Pancreas (tissue), 10 donors: ENCODE measurements at regions not wholly inside any gene's neighbourhood (a gene's known extent, or its start where the extent isn't known, plus 50 kb on each side); places are given as distances from the start of the nearest gene placed in this dataset.

Experiments
- ATAC-seq, 4 donors: fragments of 200-7000 bp; cut with Tn5 transposase; one replicate each; pipeline versions ENCODE4 v1.8.0 to v1.9.1; 2020; ENCODE audit warnings: mild to moderate bottlenecking in 4 of 4, moderate library complexity in 4 of 4
- DNase-seq, 6 donors: peaks; one replicate each; pipeline ENCODE4 v3.0.0-alpha.2; 2020
- FAIRE-seq: peaks from 2 replicates; lab custom pipeline; 2012; peaks lifted over from hg19 to GRCh38; lab: Jason Lieb, UNC
- H3K27ac ChIP-seq, 4 donors: fragments of 200-600 bp; sonication (generic); 1 replicate in 3 of 4; 2 replicates in 1 of 4; pipeline versions ENCODE4 v1.5.0 to v1.8.0; 2020
- H3K27me3 ChIP-seq, 4 donors: fragments of 200-600 bp; one replicate each; pipeline ENCODE4 v1.8.0; 2021
- H3K36me3 ChIP-seq, 3 donors: fragments of 200-600 bp; sonication (generic) in 1 of 3; one replicate each; pipeline versions ENCODE4 v1.5.0 to v1.8.0; 2020 to 2021
- H3K4me1 ChIP-seq, 3 donors: fragments of 200-600 bp; one replicate each; pipeline ENCODE4 v1.8.0; 2021
- H3K4me3 ChIP-seq, 4 donors: fragments of 200-600 bp; sonication (generic) in 2 of 4; one replicate each; pipeline versions ENCODE4 v1.5.0 to v1.8.0; 2020 to 2021
- H3K9me3 ChIP-seq, 4 donors: fragments of 200-600 bp; one replicate each; pipeline ENCODE4 v1.8.0; 2021
- WGBS, 2 donors: extraction: QIAGEN DNeasy Blood & Tissue Kit; methylation state at CpG; one replicate each; pipeline ENCODE4 v1.1.7; 2013; 5-methylcytosine and 5-hydroxymethylcytosine counted together
- intact Hi-C, 3 donors: fragments of 100-400 bp; cut with DNase I; formaldehyde crosslinking; loops; one replicate each; pipeline versions ENCODE4 v1.11.1 to v1.14.2; 2022
- TF ChIP-seq, protein P1 (sequence below), 4 donors: fragments of 200-600 bp; sonication (generic) in 3 of 4; IDR thresholded peaks; one replicate each; pipeline versions ENCODE4 v1.5.0 to v1.8.0; 2021; ENCODE audit warnings: antibody characterized with exemption in 4 of 4
- donor health status: healthy with polysubstance abuse.
- donor health status: DM: no; HTN: no; CAD: no; lungs with moderate emphysema.
- donor health status: DM: no; HTN: no; CAD: no.
- donor health status: control.
- donor health status: control.
- donor health status: Bipolar disorder and iron deficiency.
- donor health status: DM: yes; HTN: yes; CAD: no.
- donor health status: DM: no; HTN: no; CAD: no.
- donor health status: DM: no; HTN: no; CAD: no.
- donor health status: DM: yes; HTN: yes; CAD: no.

GRCh38 chr6:137320271-137320670 is 101.1 kb upstream of the IFNGR1 start:
- FAIRE-seq (no peak), ATAC-seq (no peak), DNase-seq (no peak)
- no peaks in the 10 kb centered on the region for H3K9me3 ChIP-seq
- intact Hi-C loops, result loop anchor here in 1 of 3 donors (10.0 kb wide), 1 partner anchor 225 kb away; no protein-coding TSS in a partner anchor
- WGBS, 2 donors, result 72 to 82% methylated on average over 9 of the region's 9 CpGs
- TF ChIP-seq, protein P1, sequence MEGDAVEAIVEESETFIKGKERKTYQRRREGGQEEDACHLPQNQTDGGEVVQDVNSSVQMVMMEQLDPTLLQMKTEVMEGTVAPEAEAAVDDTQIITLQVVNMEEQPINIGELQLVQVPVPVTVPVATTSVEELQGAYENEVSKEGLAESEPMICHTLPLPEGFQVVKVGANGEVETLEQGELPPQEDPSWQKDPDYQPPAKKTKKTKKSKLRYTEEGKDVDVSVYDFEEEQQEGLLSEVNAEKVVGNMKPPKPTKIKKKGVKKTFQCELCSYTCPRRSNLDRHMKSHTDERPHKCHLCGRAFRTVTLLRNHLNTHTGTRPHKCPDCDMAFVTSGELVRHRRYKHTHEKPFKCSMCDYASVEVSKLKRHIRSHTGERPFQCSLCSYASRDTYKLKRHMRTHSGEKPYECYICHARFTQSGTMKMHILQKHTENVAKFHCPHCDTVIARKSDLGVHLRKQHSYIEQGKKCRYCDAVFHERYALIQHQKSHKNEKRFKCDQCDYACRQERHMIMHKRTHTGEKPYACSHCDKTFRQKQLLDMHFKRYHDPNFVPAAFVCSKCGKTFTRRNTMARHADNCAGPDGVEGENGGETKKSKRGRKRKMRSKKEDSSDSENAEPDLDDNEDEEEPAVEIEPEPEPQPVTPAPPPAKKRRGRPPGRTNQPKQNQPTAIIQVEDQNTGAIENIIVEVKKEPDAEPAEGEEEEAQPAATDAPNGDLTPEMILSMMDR (IDR thresholded peaks at IDR 0.05), result no peak
- H3K27me3 ChIP-seq, result no peaks in the 10 kb centered on the region
- no peak overlapping the region for H3K4me3 ChIP-seq
- H3K4me1 ChIP-seq, result no peaks in the 10 kb centered on the region
- H3K36me3 ChIP-seq, result no peaks in the 10 kb centered on the region
- H3K27ac ChIP-seq, result no peak overlapping the region

GRCh38 chr6:137316626-137317025 is 97.4 kb upstream of the IFNGR1 start:
- FAIRE-seq, result no peak

GRCh38 chr6:137315081-137315480 is 95.9 kb upstream of the IFNGR1 start:
- Histone ChIP-seq H3K36me3 (no peaks in the 10 kb centered on the region), H3K4me1 (no peaks in the 10 kb centered on the region), H3K4me3 (no peak overlapping the region), H3K9me3 (no peaks in the 10 kb centered on the region), H3K27me3 (no peaks in the 10 kb centered on the region), H3K27ac (no peak overlapping the region)
- WGBS, 2 donors, result 34 to 35% methylated on average over 5 of the region's 5 CpGs
- DNase-seq (no peak), ATAC-seq (peak in 2 of 4 donors; percentile 29 to 36), FAIRE-seq (no peak)
- TF ChIP-seq, protein P1 (IDR thresholded peaks at IDR 0.05), result no peak
- intact Hi-C loops, result no loop called here

More at GRCh38 chr6:137316626-137317025, 97.4 kb upstream of the IFNGR1 start:
- intact Hi-C loops, result no loop called here
- H3K36me3 ChIP-seq, result no peaks in the 10 kb centered on the region
- no peak overlapping the region for H3K4me3 ChIP-seq
- no peak overlapping the region for H3K27ac ChIP-seq
- DNase-seq, result no peak
- TF ChIP-seq, protein P1 (IDR thresholded peaks at IDR 0.05), result no peak
- ATAC-seq, result no peak
- H3K27me3 ChIP-seq, result no peaks in the 10 kb centered on the region
- no peaks in the 10 kb centered on the region for H3K9me3 ChIP-seq
- H3K4me1 ChIP-seq, result no peaks in the 10 kb centered on the region

GRCh38 chr6:137313928-137314855 is 95.0 kb upstream of the IFNGR1 start:
- H3K4me3 ChIP-seq, result no peak overlapping the region
- H3K27ac ChIP-seq, result no peak overlapping the region
- peak; percentile 80 to 96 (median 94) for ATAC-seq
- TF ChIP-seq, protein P1 (IDR thresholded peaks at IDR 0.05), result peak; percentile 54 to 73 (median 67)
- H3K36me3 ChIP-seq, result no peaks in the 10 kb centered on the region
- FAIRE-seq, result peak; percentile 47
- 6 to 12% methylated on average over 11 of the region's 11 CpGs for WGBS, 2 donors
- DNase-seq, result peak; percentile 40 to 82 (median 60)
- H3K4me1 ChIP-seq, result peaks cover 0 to 8% (median 5%) of the 10 kb centered on the region in 3 donors
- no peaks in the 10 kb centered on the region for H3K27me3 ChIP-seq
- H3K9me3 ChIP-seq, result no peaks in the 10 kb centered on the region
- intact Hi-C loops, result no loop called here

DNA sequence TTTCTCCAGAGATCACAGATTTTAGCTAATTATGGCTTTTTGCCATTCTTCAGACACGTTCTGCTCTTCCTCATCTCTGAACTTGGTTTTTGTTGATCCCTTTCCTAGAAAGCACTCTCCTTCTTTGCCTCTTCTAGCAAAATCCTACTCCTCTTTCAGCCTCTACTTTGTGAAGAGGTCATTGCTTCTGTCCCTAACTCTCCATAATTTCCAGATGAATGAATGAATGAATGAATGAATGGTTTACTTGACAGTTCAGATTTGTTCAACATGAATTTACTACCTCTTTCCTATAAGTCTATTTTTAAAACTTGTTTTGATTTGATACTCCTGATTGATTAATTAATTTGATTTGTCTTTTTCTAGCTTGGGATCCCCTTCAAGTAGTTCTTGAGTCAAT is 94.0 kb upstream of the IFNGR1 start:
- H3K36me3 ChIP-seq, result no peaks in the 10 kb centered on the region
- no peak for FAIRE-seq
- no peaks in the 10 kb centered on the region for H3K27me3 ChIP-seq
- H3K4me3 ChIP-seq, result no peak overlapping the region
- DNase-seq, result no peak
- no peaks in the 10 kb centered on the region for H3K9me3 ChIP-seq
- H3K4me1 ChIP-seq, result peaks cover 0 to 8% (median 5%) of the 10 kb centered on the region in 3 donors
- no peak overlapping the region for H3K27ac ChIP-seq
- no peak for ATAC-seq
- TF ChIP-seq, protein P1 (IDR thresholded peaks at IDR 0.05), result no peak
- intact Hi-C loops, result no loop called here
- 54 to 77% methylated on average over 1 of the region's 1 CpG for WGBS, 2 donors
